B cell (primary cell): ENCODE measurements at regions not wholly inside any gene's neighbourhood (a gene's known extent, or its start where the extent isn't known, plus 50 kb on each side); places are given as distances from the start of the nearest gene placed in this dataset.

ENCODE experiments used
- ATAC-seq: fragments of 200-7000 bp; cut with Tn5 transposase; one replicate; pipeline ENCODE4 v1.10.0; 2021; ENCODE audit warnings: low read depth, mild to moderate bottlenecking, moderate number of reproducible peaks, moderate library complexity
- CTCF ChIA-PET: fragments of 350-600 bp; sonication (Branson Sonifier 250); formaldehyde crosslinking; loops from one replicate; lab custom pipeline; 2021; ENCODE audit warnings: antibody characterized with exemption, inconsistent platforms; lab: Charles Lee
- POLR2A ChIA-PET: fragments of 350-600 bp; sonication (Branson Sonifier 250); formaldehyde crosslinking; loops from one replicate; lab custom pipeline; 2021; ENCODE audit warnings: antibody characterized with exemption; lab: Charles Lee
- DNase-seq: peaks from one replicate; pipeline ENCODE4 v3.0.0; 2013
- H2AFZ ChIP-seq: 2 replicates; pipeline ENCODE4 v1.6.1; 2012; ENCODE audit warnings: mild to moderate bottlenecking, low read depth, low read length; ENCODE audit not compliant: insufficient read depth, poor library complexity, severe bottlenecking
- H3K27ac ChIP-seq, 2 donors: 1 replicate in 1 of 2; 2 replicates in 1 of 2; pipeline ENCODE4 v1.5.1; 2012 to 2013; ENCODE audit warnings: low read length in 2 of 2, mild to moderate bottlenecking in 2 of 2, moderate library complexity in 1 of 2
- H3K27me3 ChIP-seq, 4 experiments: fragments of 200-600 bp in 1 of 4; sonication (generic) in 1 of 4; replicated peaks in 1 of 4; 1 replicate in 2 of 4; 2 replicates in 2 of 4; pipeline versions ENCODE4 v1.6.1 to v1.7.0; 2013 to 2016; ENCODE audit warnings: low read length in 3 of 4, mild to moderate bottlenecking in 2 of 4, mixed read lengths in 1 of 4, moderate library complexity in 1 of 4; ENCODE audit not compliant: insufficient read depth in 4 of 4, control insufficient read depth in 3 of 4; ENCODE audit errors: control extremely low read depth in 1 of 4
- H3K36me3 ChIP-seq, 2 experiments: replicated peaks in 1 of 2; 1 replicate in 1 of 2; 2 replicates in 1 of 2; pipeline versions ENCODE4 v1.6.1 to v1.7.1; 2013; ENCODE audit warnings: low read length in 1 of 2; ENCODE audit not compliant: insufficient read depth in 2 of 2, control insufficient read depth in 1 of 2; ENCODE audit errors: control extremely low read depth in 1 of 2, extremely low read depth in 1 of 2
- H3K4me1 ChIP-seq, 2 donors: fragments of 200-600 bp in 1 of 2; sonication (generic) in 1 of 2; 1 replicate in 1 of 2; 2 replicates in 1 of 2; pipeline versions ENCODE4 v1.5.1 to v1.6.1; 2013 to 2017; ENCODE audit warnings: low read length in 2 of 2; ENCODE audit not compliant: control insufficient read depth in 2 of 2, insufficient read depth in 2 of 2
- H3K4me2 ChIP-seq: replicated peaks from 2 replicates; pipeline ENCODE3; 2012; ENCODE audit warnings: mild to moderate bottlenecking, low read depth, low read length; ENCODE audit not compliant: poor library complexity, severe bottlenecking
- H3K4me3 ChIP-seq, 5 experiments: fragments of 200-600 bp in 1 of 5; sonication (generic) in 1 of 5; 1 replicate in 3 of 5; 2 replicates in 2 of 5; pipeline versions ENCODE4 v1.5.1 to v1.7.0; 2011 to 2016; ENCODE audit warnings: low read length in 4 of 5, mild to moderate bottlenecking in 4 of 5, low read depth in 2 of 5, control low read depth in 1 of 5, moderate library complexity in 1 of 5; ENCODE audit not compliant: insufficient read depth in 1 of 5; ENCODE audit errors: control extremely low read depth in 1 of 5, extremely low read depth in 1 of 5
- H3K79me2 ChIP-seq: fragments of 200-600 bp; sonication (generic); one replicate; pipeline ENCODE4 v1.6.0; 2016; ENCODE audit warnings: low read length; ENCODE audit not compliant: control insufficient read depth, insufficient read depth
- H3K9ac ChIP-seq: fragments of 200-600 bp; sonication (generic); 2 replicates; pipeline ENCODE4 v1.6.1; 2017; ENCODE audit warnings: mild to moderate bottlenecking, low read length, moderate library complexity
- H3K9me3 ChIP-seq, 3 donors: one replicate each; pipeline versions ENCODE4 v1.6.1 to v1.7.1; 2013; ENCODE audit warnings: low read length in 2 of 3; ENCODE audit not compliant: control insufficient read depth in 2 of 3, insufficient read depth in 1 of 3; ENCODE audit errors: control extremely low read depth in 1 of 3
- H4K20me1 ChIP-seq: 2 replicates; pipeline ENCODE4 v1.6.0; 2012; ENCODE audit warnings: mild to moderate bottlenecking, low read length; ENCODE audit not compliant: insufficient read depth, control insufficient read depth, poor library complexity, severe bottlenecking
- H3K27ac Mint-ChIP-seq: one replicate; pipeline ENCODE4 v1.8.0; 2021; ENCODE audit warnings: mixed read lengths
- H3K27me3 Mint-ChIP-seq: one replicate; pipeline ENCODE4 v1.8.0; 2021; ENCODE audit warnings: mixed read lengths
- H3K4me1 Mint-ChIP-seq: one replicate; pipeline ENCODE4 v1.8.0; 2021; ENCODE audit warnings: mixed read lengths
- H3K4me3 Mint-ChIP-seq: one replicate; pipeline ENCODE4 v1.8.0; 2021; ENCODE audit warnings: mixed read lengths
- H3K9me3 Mint-ChIP-seq: one replicate; pipeline ENCODE4 v1.8.0; 2022; ENCODE audit warnings: mixed read lengths; ENCODE audit not compliant: insufficient read depth
- EZH2 ChIP-seq: IDR thresholded peaks from 2 replicates; pipeline ENCODE4 v1.6.1; 2012; ENCODE audit warnings: borderline replicate concordance, low read depth, mild to moderate bottlenecking, moderate library complexity, low read length; ENCODE audit not compliant: insufficient read depth, poor library complexity, severe bottlenecking
- whole genome bisulfite sequencing: methylation state at CpG from one replicate; pipeline ENCODE4 v1.1.5; 2013; ENCODE audit warnings: missing lambda C conversion rate; ENCODE audit not compliant: insufficient coverage; 5-methylcytosine and 5-hydroxymethylcytosine counted together
- intact Hi-C: fragments of 100-400 bp; cut with micrococcal nuclease; formaldehyde crosslinking; loops from one replicate; pipeline ENCODE4 v1.10.0; 2022
- TF ChIP-seq, protein P1 (sequence below): fragments of 200-600 bp; IDR thresholded peaks from one replicate; pipeline ENCODE4 v1.8.0; 2022; ENCODE audit warnings: antibody characterized with exemption, mild to moderate bottlenecking

DNA sequence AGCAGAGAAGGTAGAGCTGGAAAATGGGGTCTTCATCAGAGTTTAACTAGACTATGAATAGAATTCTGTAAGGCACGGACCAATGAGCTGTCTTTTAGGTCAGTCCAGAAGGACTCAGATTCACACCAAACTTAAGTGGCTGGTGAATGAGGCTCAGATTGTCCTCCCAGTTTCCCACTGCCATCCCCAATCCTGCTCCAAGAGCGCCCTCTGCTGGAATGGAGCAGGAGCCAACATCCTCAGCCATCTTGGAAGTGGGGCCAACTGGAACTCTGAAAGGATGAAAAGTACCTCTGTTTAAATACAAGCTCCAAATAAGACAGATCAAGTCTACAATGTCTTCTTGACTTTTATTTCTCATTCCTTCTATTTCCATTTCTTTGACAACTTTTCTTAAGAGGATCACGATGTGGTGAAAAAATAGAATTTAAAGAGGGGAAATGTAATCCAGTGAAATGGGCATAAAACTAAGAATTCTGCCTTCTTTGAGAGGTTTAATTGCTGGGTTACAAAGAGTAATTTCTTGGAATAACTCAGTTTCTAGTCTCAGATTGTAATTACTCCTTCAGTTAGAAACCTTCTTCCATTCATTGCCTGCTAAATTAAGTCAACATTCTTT, 217.1 kb upstream of the TPRG1 start:
- H3K4me3 ChIP-seq, result no peak overlapping the region
- H4K20me1 ChIP-seq, result no peaks in the 10 kb centered on the region
- H3K27me3 ChIP-seq, result no peaks in the 10 kb centered on the region
- no peaks in the 10 kb centered on the region for H3K36me3 ChIP-seq
- H3K9me3 ChIP-seq, result no peaks in the 10 kb centered on the region
- no peaks in the 10 kb centered on the region for H3K27me3 Mint-ChIP-seq
- ATAC-seq (peak; percentile 83), DNase-seq (peak; percentile 82)
- H2AFZ ChIP-seq, result no peak overlapping the region
- ChIA-PET POLR2A (interaction anchor here (0.5 to 3.1 kb wide), 4 partner anchors 199 to 1433 kb away, joined by 3 to 16 read pairs (median 5); no protein-coding TSS in a partner anchor), CTCF (interaction anchor here (0.5 to 16.3 kb wide), 64 partner anchors 8 to 1636 kb away, joined by 3 to 1008 read pairs (median 4); partner anchors contain the start of gene BCL6)
- H3K27ac ChIP-seq, result no peak overlapping the region
- no peak for TF ChIP-seq EZH2
- TF ChIP-seq, protein P1, sequence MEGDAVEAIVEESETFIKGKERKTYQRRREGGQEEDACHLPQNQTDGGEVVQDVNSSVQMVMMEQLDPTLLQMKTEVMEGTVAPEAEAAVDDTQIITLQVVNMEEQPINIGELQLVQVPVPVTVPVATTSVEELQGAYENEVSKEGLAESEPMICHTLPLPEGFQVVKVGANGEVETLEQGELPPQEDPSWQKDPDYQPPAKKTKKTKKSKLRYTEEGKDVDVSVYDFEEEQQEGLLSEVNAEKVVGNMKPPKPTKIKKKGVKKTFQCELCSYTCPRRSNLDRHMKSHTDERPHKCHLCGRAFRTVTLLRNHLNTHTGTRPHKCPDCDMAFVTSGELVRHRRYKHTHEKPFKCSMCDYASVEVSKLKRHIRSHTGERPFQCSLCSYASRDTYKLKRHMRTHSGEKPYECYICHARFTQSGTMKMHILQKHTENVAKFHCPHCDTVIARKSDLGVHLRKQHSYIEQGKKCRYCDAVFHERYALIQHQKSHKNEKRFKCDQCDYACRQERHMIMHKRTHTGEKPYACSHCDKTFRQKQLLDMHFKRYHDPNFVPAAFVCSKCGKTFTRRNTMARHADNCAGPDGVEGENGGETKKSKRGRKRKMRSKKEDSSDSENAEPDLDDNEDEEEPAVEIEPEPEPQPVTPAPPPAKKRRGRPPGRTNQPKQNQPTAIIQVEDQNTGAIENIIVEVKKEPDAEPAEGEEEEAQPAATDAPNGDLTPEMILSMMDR, result peak; percentile 88
- WGBS, result 0% methylated on average over 1 of the region's 3 CpGs
- peaks cover 3% of the 10 kb centered on the region for H3K4me1 Mint-ChIP-seq
- H3K4me2 ChIP-seq, result no peak overlapping the region
- H3K4me3 Mint-ChIP-seq, result no peak overlapping the region
- H3K9me3 Mint-ChIP-seq, result no peaks in the 10 kb centered on the region
- no peaks in the 10 kb centered on the region for H3K4me1 ChIP-seq
- intact Hi-C loops, result loop anchor here (1.0 to 10.0 kb wide), 6 partner anchors 88 to 1637 kb away; no protein-coding TSS in a partner anchor
- no peaks in the 10 kb centered on the region for H3K79me2 ChIP-seq
- no peak overlapping the region for H3K9ac ChIP-seq
- no peak overlapping the region for H3K27ac Mint-ChIP-seq

DNA sequence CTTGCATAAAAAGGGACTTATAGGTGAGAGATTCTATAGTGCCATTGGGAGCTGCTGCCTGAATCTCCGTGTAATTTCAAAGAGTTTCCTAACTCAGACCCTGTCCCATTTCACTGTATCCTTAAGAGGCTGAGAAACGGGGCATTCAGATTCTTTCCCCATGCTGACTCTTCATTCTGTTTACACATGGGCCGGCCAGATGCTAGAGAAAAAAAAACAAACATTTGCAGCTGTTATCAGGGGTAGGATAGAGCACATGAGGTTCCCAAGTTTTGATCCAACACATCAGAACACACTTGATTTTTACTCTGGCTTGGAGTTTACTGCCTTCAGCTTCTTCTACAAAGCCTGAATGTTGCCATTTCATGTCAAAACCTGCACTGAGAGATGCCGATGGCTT, 215.9 kb upstream of the TPRG1 start:
- WGBS, result 90% methylated on average over 2 of the region's 4 CpGs
- Histone ChIP-seq H3K27ac (no peak overlapping the region), H3K4me1 (no peaks in the 10 kb centered on the region), H3K79me2 (no peaks in the 10 kb centered on the region), H2AFZ (no peak overlapping the region), H3K4me2 (no peak overlapping the region), H4K20me1 (no peaks in the 10 kb centered on the region), H3K27me3 (no peaks in the 10 kb centered on the region), H3K9ac (no peak overlapping the region), H3K9me3 (no peaks in the 10 kb centered on the region), H3K36me3 (no peaks in the 10 kb centered on the region), H3K4me3 (no peak overlapping the region)
- Mint-ChIP-seq H3K27ac (no peak overlapping the region), H3K27me3 (no peaks in the 10 kb centered on the region), H3K4me3 (no peak overlapping the region), H3K9me3 (no peaks in the 10 kb centered on the region), H3K4me1 (peaks cover under 1% of the 10 kb centered on the region)
- intact Hi-C loops, result loop anchor here (2.0 to 10.0 kb wide), 4 partner anchors 86 to 1639 kb away; no protein-coding TSS in a partner anchor
- DNase-seq, result no peak
- CTCF ChIA-PET, result interaction anchor here (0.5 to 16.3 kb wide), 34 partner anchors 9 to 1640 kb away, joined by 3 to 1008 read pairs (median 5); partner anchors contain the start of gene BCL6
- TF ChIP-seq, protein P1, result no peak
- TF ChIP-seq EZH2, result no peak
- no peak for ATAC-seq
- POLR2A ChIA-PET, result interaction anchor here (0.7 to 3.1 kb wide), 2 partner anchors 1215 to 1773 kb away, joined by 3 to 16 read pairs; no protein-coding TSS in a partner anchor
